OCI-LY7 (cell line): ENCODE measurements at regions not wholly inside any gene's neighbourhood (a gene's known extent, or its start where the extent isn't known, plus 50 kb on each side); places are given as distances from the start of the nearest gene placed in this dataset.

ENCODE experiments used
- BruUV-seq: library from RNA; stranded (reverse); fragments of 400-500 nt; replicated peaks from 2 replicates; lab custom pipeline; 2021; lab: Mats Ljungman, UMichigan
- CTCF ChIA-PET: fragments of 300-600 bp; sonication (Branson Sonifier 250); formaldehyde crosslinking; loops from one replicate; lab custom pipeline; 2022; ENCODE audit warnings: antibody characterized with exemption; ENCODE audit not compliant: unreplicated experiment; lab: Charles Lee
- POLR2A ChIA-PET: fragments of 300-600 bp; sonication (Branson Sonifier 250); formaldehyde crosslinking; loops from one replicate; lab custom pipeline; 2022; ENCODE audit warnings: antibody characterized with exemption; lab: Charles Lee
- DNase-seq: peaks from one replicate; pipeline ENCODE4 v3.0.0-alpha.2; 2015; ENCODE audit warnings: low spot score
- H2AFZ ChIP-seq: fragments of 200-600 bp; sonication (generic), shearing (Covaris generic); 2 replicates; pipeline ENCODE4 v1.6.1; 2014; ENCODE audit warnings: mild to moderate bottlenecking, antibody characterized with exemption, low read length, moderate library complexity
- H3K27ac ChIP-seq: fragments of 200-600 bp; sonication (generic); 2 replicates; pipeline ENCODE4 v1.5.1; 2014; ENCODE audit warnings: mixed run types, low read depth, mild to moderate bottlenecking, moderate library complexity, low read length, inconsistent platforms; ENCODE audit not compliant: poor library complexity, severe bottlenecking
- H3K36me3 ChIP-seq: fragments of 200-600 bp; sonication (generic); 2 replicates; pipeline ENCODE4 v1.6.1; 2014; ENCODE audit warnings: mild to moderate bottlenecking, antibody characterized with exemption, low read length, moderate library complexity, mixed read lengths; ENCODE audit not compliant: insufficient read depth
- H3K4me1 ChIP-seq: fragments of 200-600 bp; sonication (generic); 2 replicates; pipeline ENCODE4 v1.5.1; 2014; ENCODE audit warnings: mild to moderate bottlenecking, low read length; ENCODE audit not compliant: insufficient read depth, poor library complexity, severe bottlenecking
- H3K4me2 ChIP-seq: fragments of 200-600 bp; sonication (generic); 2 replicates; pipeline ENCODE4 v1.6.1; 2014; ENCODE audit warnings: mild to moderate bottlenecking, low read length
- H3K4me3 ChIP-seq: fragments of 200-600 bp; sonication (generic); 2 replicates; pipeline ENCODE4 v1.5.1; 2014; ENCODE audit warnings: mild to moderate bottlenecking, low read depth, low read length; ENCODE audit not compliant: poor library complexity, severe bottlenecking
- H3K79me2 ChIP-seq: fragments of 200-600 bp; sonication (generic); 2 replicates; pipeline ENCODE4 v1.6.1; 2016; ENCODE audit warnings: low read depth, mild to moderate bottlenecking, low read length, moderate library complexity, mixed read lengths; ENCODE audit not compliant: insufficient read depth
- H3K9me2 ChIP-seq: fragments of 200-600 bp; sonication (generic); 2 replicates; pipeline ENCODE4 v1.6.1; 2016; ENCODE audit warnings: mild to moderate bottlenecking, low read length, mixed read lengths; ENCODE audit not compliant: insufficient read depth
- H3K9me3 ChIP-seq: fragments of 200-600 bp; sonication (generic); 2 replicates; pipeline ENCODE4 v1.6.1; 2014; ENCODE audit warnings: mild to moderate bottlenecking, mixed run types, low read length, mixed read lengths
- H4K20me1 ChIP-seq: fragments of 200-600 bp; sonication (generic); 2 replicates; pipeline ENCODE4 v1.6.1; 2014; ENCODE audit warnings: mild to moderate bottlenecking, antibody characterized with exemption, low read length, moderate library complexity, mixed read lengths; ENCODE audit not compliant: insufficient read depth
- CTCF ChIP-seq: fragments of 200-600 bp; sonication (generic); conservative IDR thresholded peaks from 2 replicates; pipeline ENCODE4 v1.5.1; 2014; ENCODE audit warnings: mild to moderate bottlenecking, antibody characterized with exemption, low read length, moderate library complexity, mixed read lengths
- EZH2phosphoT487 ChIP-seq: fragments of 200-600 bp; sonication (generic); IDR thresholded peaks from 2 replicates; pipeline ENCODE4 v1.6.1; 2018; ENCODE audit warnings: low read depth, borderline replicate concordance, mild to moderate bottlenecking, mixed run types, antibody characterized with exemption, low read length, moderate library complexity, mixed read lengths
- intact Hi-C: fragments of 100-400 bp; cut with micrococcal nuclease; formaldehyde crosslinking; loops from one replicate; pipeline ENCODE4 v1.10.0; 2022; ENCODE audit not compliant: unreplicated experiment

GRCh38 chr18:56207989-56208388, 430.4 kb downstream of the TXNL1 start:
- Histone ChIP-seq H4K20me1 (no peaks in the 10 kb centered on the region), H3K79me2 (no peaks in the 10 kb centered on the region), H3K27ac (no peak overlapping the region), H3K4me2 (no peak overlapping the region), H3K36me3 (no peaks in the 10 kb centered on the region), H3K4me1 (no peaks in the 10 kb centered on the region), H2AFZ (no peak overlapping the region), H3K9me3 (no peaks in the 10 kb centered on the region), H3K9me2 (no peaks in the 10 kb centered on the region), H3K4me3 (no peak overlapping the region)
- no peak for DNase-seq
- no peak for TF ChIP-seq EZH2phosphoT487
- TF ChIP-seq CTCF, result no peak
- intact Hi-C loops, result no loop called here
- CTCF ChIA-PET, result no interaction called here
- BruUV-seq, result no TSS peak
- POLR2A ChIA-PET, result no interaction called here

- POLR2A ChIA-PET, result interaction anchor here (0.7 kb wide), 1 partner anchor 27 kb away, joined by 4 read pairs; no protein-coding TSS in a partner anchor
- TF ChIP-seq EZH2phosphoT487, result no peak
- TF ChIP-seq CTCF, result no peak
- no TSS peak for BruUV-seq
Measured at GRCh38 chr18:56204052-56204451, 434.3 kb downstream of the TXNL1 start.

GRCh38 chr18:56202678-56203077, 435.7 kb downstream of the TXNL1 start:
- ChIA-PET CTCF (no interaction called here), POLR2A (no interaction called here)
- no peaks in the 10 kb centered on the region for H3K79me2 ChIP-seq
- H3K27ac ChIP-seq, result no peak overlapping the region
- H3K36me3 ChIP-seq, result no peaks in the 10 kb centered on the region
- DNase-seq, result no peak
- H3K4me1 ChIP-seq, result no peaks in the 10 kb centered on the region
- intact Hi-C loops, result no loop called here
- no peak overlapping the region for H3K4me2 ChIP-seq
- TF ChIP-seq EZH2phosphoT487, result no peak
- H3K9me3 ChIP-seq, result no peaks in the 10 kb centered on the region
- no peak overlapping the region for H2AFZ ChIP-seq
- BruUV-seq, result no TSS peak
- H4K20me1 ChIP-seq, result no peaks in the 10 kb centered on the region
- H3K9me2 ChIP-seq, result no peaks in the 10 kb centered on the region
- no peak overlapping the region for H3K4me3 ChIP-seq

More at GRCh38 chr18:56204052-56204451, 434.3 kb downstream of the TXNL1 start:
- CTCF ChIA-PET, result no interaction called here
- intact Hi-C loops, result no loop called here
- Histone ChIP-seq H2AFZ (no peak overlapping the region), H3K36me3 (no peaks in the 10 kb centered on the region), H3K27ac (no peak overlapping the region), H3K9me2 (no peaks in the 10 kb centered on the region), H3K9me3 (no peaks in the 10 kb centered on the region), H3K4me2 (no peak overlapping the region), H3K79me2 (no peaks in the 10 kb centered on the region), H4K20me1 (no peaks in the 10 kb centered on the region), H3K4me1 (no peaks in the 10 kb centered on the region), H3K4me3 (no peak overlapping the region)
- DNase-seq, result no peak
